Liver (tissue), 8 donors: ENCODE measurements at regions not wholly inside any gene's neighbourhood (a gene's known extent, or its start where the extent isn't known, plus 50 kb on each side); places are given as distances from the start of the nearest gene placed in this dataset.
"Not testable (repeated sequence)": the region's sequence is repeated elsewhere in the genome, so short reads cannot be mapped to it uniquely, and the experiment has no call there.

ENCODE experiments used
- DNase-seq: peaks from one replicate; pipeline ENCODE4 v3.0.0-alpha.2; 2017; ENCODE audit warnings: low spot score
- H3K27ac ChIP-seq, 2 donors: one replicate each; pipeline ENCODE4 v1.7.0; 2013; ENCODE audit warnings: inconsistent platforms in 2 of 2, low read length in 2 of 2, control low read depth in 1 of 2, low read depth in 1 of 2, mild to moderate bottlenecking in 1 of 2
- H3K27me3 ChIP-seq, 4 donors: one replicate each; pipeline versions ENCODE4 v1.6.1 to v1.7.0; 2013; ENCODE audit warnings: low read length in 3 of 4, inconsistent platforms in 1 of 4, mild to moderate bottlenecking in 1 of 4, moderate library complexity in 1 of 4; ENCODE audit not compliant: control insufficient read depth in 4 of 4, insufficient read depth in 4 of 4
- H3K36me3 ChIP-seq, 4 donors: one replicate each; pipeline versions ENCODE4 v1.6.1 to v1.7.0; 2013; ENCODE audit warnings: low read length in 3 of 4, mild to moderate bottlenecking in 3 of 4, low read depth in 1 of 4, moderate library complexity in 1 of 4; ENCODE audit not compliant: control insufficient read depth in 4 of 4, insufficient read depth in 3 of 4
- H3K4me1 ChIP-seq, 4 donors: one replicate each; pipeline versions ENCODE4 v1.6.1 to v1.7.0; 2013; ENCODE audit warnings: low read length in 3 of 4, mild to moderate bottlenecking in 3 of 4, moderate library complexity in 1 of 4; ENCODE audit not compliant: control insufficient read depth in 4 of 4, insufficient read depth in 4 of 4
- H3K4me3 ChIP-seq, 3 donors: one replicate each; pipeline versions ENCODE4 v1.6.1 to v1.7.0; 2013; ENCODE audit warnings: low read length in 3 of 3, control low read depth in 1 of 3, low read depth in 1 of 3, mild to moderate bottlenecking in 1 of 3
- H3K9ac ChIP-seq, 2 donors: one replicate each; pipeline ENCODE4 v1.7.0; 2013; ENCODE audit warnings: low read length in 2 of 2, mild to moderate bottlenecking in 2 of 2, moderate library complexity in 2 of 2, control low read depth in 1 of 2, low read depth in 1 of 2
- H3K9me3 ChIP-seq, 4 donors: one replicate each; pipeline versions ENCODE4 v1.6.1 to v1.7.0; 2013; ENCODE audit warnings: low read length in 3 of 4; ENCODE audit not compliant: control insufficient read depth in 4 of 4
- ATF3 ChIP-seq: IDR thresholded peaks from 2 replicates; pipeline ENCODE4 v1.6.1; 2016; ENCODE audit warnings: antibody characterized with exemption
- CTCF ChIP-seq: fragments of 150-350 bp; IDR thresholded peaks from 2 replicates; pipeline ENCODE4 v1.5.1; 2017; ENCODE audit warnings: improper control_type of control experiment, low read depth, low read length; ENCODE audit not compliant: missing input control
- EGR1 ChIP-seq, 2 donors: IDR thresholded peaks; 2 replicates each; pipeline ENCODE4 v1.6.1; 2016 to 2018; ENCODE audit warnings: antibody characterized with exemption in 2 of 2, low read depth in 2 of 2
- FOXA1 ChIP-seq: IDR thresholded peaks from 2 replicates; pipeline ENCODE4 v1.6.1; 2016; ENCODE audit warnings: antibody characterized with exemption
- FOXA2 ChIP-seq: IDR thresholded peaks from 2 replicates; pipeline ENCODE4 v1.6.1; 2016; ENCODE audit warnings: antibody characterized with exemption
- GABPA ChIP-seq, 2 donors: IDR thresholded peaks in 1 of 2; conservative IDR thresholded peaks in 1 of 2; 2 replicates each; pipeline ENCODE4 v1.6.1; 2016; ENCODE audit warnings: antibody characterized with exemption in 2 of 2, mild to moderate bottlenecking in 1 of 2, moderate library complexity in 1 of 2
- HNF4A ChIP-seq, 2 donors: conservative IDR thresholded peaks; 2 replicates each; pipeline ENCODE4 v1.6.1; 2016; ENCODE audit warnings: antibody characterized with exemption in 2 of 2, mild to moderate bottlenecking in 2 of 2
- HNF4G ChIP-seq: IDR thresholded peaks from 2 replicates; pipeline ENCODE4 v1.6.1; 2016; ENCODE audit warnings: antibody characterized with exemption
- JUND ChIP-seq, 2 donors: IDR thresholded peaks; 2 replicates each; pipeline ENCODE4 v1.6.1; 2016; ENCODE audit warnings: antibody characterized with exemption in 2 of 2
- NR2F2 ChIP-seq: IDR thresholded peaks from 2 replicates; pipeline ENCODE4 v1.6.1; 2016; ENCODE audit warnings: antibody characterized with exemption
- RAD21 ChIP-seq, 2 donors: IDR thresholded peaks; 2 replicates each; pipeline ENCODE4 v1.6.1; 2016; ENCODE audit warnings: antibody characterized with exemption in 2 of 2, mild to moderate bottlenecking in 2 of 2
- RXRA ChIP-seq, 2 donors: IDR thresholded peaks; 2 replicates each; pipeline ENCODE4 v1.6.1; 2017 to 2018; ENCODE audit warnings: antibody characterized with exemption in 2 of 2, mild to moderate bottlenecking in 1 of 2
- SP1 ChIP-seq: IDR thresholded peaks from 2 replicates; pipeline ENCODE4 v1.6.1; 2018; ENCODE audit warnings: antibody characterized with exemption, mild to moderate bottlenecking
- TAF1 ChIP-seq: conservative IDR thresholded peaks from 2 replicates; pipeline ENCODE4 v1.6.1; 2016; ENCODE audit warnings: antibody characterized with exemption, mild to moderate bottlenecking
- YY1 ChIP-seq: IDR thresholded peaks from 2 replicates; pipeline ENCODE4 v1.6.1; 2016; ENCODE audit warnings: antibody characterized with exemption, mild to moderate bottlenecking
- WGBS: extraction: QIAGEN DNeasy Blood & Tissue Kit; methylation state at CpG from one replicate; pipeline ENCODE4 v1.1.7; 2013; 5-methylcytosine and 5-hydroxymethylcytosine counted together
- TF ChIP-seq, protein P1 (sequence below): IDR thresholded peaks from 2 replicates; pipeline ENCODE4 v1.6.1; 2016; ENCODE audit warnings: antibody characterized with exemption
- TF ChIP-seq, protein P2 (sequence below): IDR thresholded peaks from 2 replicates; pipeline ENCODE4 v1.6.1; 2016; ENCODE audit warnings: antibody characterized with exemption
- TF ChIP-seq, protein P3 (sequence below): IDR thresholded peaks from 2 replicates; pipeline ENCODE4 v1.6.1; 2016; ENCODE audit warnings: antibody characterized with exemption, mild to moderate bottlenecking
- donor health status: healthy.
- donor health status: healthy.
- donor health status: healthy.
- donor health status: healthy.
- donor health status: healthy.

GRCh38 chr16:5257462-5257861 is 159.9 kb upstream of the EEF2KMT start:
- H3K36me3 ChIP-seq, result no peaks in the 10 kb centered on the region
- no peak overlapping the region for H3K9ac ChIP-seq
- H3K4me1 ChIP-seq, result no peaks in the 10 kb centered on the region
- no peak overlapping the region for H3K4me3 ChIP-seq
- WGBS, result 69% methylated on average over 11 of the region's 11 CpGs
- no peaks in the 10 kb centered on the region for H3K9me3 ChIP-seq
- no peak for DNase-seq
- TF ChIP-seq RAD21 (IDR thresholded peaks at IDR 0.05), result no peak
- no peak for TF ChIP-seq RXRA (IDR thresholded peaks at IDR 0.05)
- TF ChIP-seq TAF1, result no peak
- TF ChIP-seq, protein P1, sequence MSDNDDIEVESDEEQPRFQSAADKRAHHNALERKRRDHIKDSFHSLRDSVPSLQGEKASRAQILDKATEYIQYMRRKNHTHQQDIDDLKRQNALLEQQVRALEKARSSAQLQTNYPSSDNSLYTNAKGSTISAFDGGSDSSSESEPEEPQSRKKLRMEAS, result no peak
- TF ChIP-seq, protein P2, sequence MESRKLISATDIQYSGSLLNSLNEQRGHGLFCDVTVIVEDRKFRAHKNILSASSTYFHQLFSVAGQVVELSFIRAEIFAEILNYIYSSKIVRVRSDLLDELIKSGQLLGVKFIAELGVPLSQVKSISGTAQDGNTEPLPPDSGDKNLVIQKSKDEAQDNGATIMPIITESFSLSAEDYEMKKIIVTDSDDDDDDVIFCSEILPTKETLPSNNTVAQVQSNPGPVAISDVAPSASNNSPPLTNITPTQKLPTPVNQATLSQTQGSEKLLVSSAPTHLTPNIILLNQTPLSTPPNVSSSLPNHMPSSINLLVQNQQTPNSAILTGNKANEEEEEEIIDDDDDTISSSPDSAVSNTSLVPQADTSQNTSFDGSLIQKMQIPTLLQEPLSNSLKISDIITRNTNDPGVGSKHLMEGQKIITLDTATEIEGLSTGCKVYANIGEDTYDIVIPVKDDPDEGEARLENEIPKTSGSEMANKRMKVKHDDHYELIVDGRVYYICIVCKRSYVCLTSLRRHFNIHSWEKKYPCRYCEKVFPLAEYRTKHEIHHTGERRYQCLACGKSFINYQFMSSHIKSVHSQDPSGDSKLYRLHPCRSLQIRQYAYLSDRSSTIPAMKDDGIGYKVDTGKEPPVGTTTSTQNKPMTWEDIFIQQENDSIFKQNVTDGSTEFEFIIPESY, result no peak
- H3K27ac ChIP-seq, result no peak overlapping the region
- H3K27me3 ChIP-seq, result no peaks in the 10 kb centered on the region

DNA sequence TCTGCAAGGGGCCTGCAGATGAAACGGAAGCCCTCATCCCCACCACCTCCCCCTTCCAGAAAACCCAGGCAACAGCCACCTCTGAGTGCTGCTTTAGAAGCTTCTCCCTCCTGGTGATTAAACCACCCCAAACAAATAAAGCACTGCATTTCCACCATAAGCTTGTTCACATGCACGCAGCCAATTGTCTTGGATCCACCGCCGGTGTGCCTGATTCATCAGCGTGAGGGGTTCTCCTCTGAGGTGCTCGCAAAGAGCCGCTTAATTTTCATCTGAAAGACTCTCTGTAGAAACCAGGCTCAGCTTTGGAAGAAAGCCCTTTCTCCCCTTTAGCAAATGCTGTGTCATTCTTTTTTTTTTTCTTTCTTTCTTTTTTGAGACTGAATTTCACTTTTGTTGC is 155.2 kb upstream of the EEF2KMT start:
- Histone ChIP-seq H3K4me1 (no peaks in the 10 kb centered on the region), H3K9me3 (no peaks in the 10 kb centered on the region), H3K27me3 (no peaks in the 10 kb centered on the region), H3K27ac (no peak overlapping the region), H3K36me3 (no peaks in the 10 kb centered on the region), H3K9ac (no peak overlapping the region), H3K4me3 (no peak overlapping the region)
- WGBS, result 43% methylated on average over 7 of the region's 7 CpGs
- TF ChIP-seq, protein P2, result no peak
- TF ChIP-seq, protein P3, sequence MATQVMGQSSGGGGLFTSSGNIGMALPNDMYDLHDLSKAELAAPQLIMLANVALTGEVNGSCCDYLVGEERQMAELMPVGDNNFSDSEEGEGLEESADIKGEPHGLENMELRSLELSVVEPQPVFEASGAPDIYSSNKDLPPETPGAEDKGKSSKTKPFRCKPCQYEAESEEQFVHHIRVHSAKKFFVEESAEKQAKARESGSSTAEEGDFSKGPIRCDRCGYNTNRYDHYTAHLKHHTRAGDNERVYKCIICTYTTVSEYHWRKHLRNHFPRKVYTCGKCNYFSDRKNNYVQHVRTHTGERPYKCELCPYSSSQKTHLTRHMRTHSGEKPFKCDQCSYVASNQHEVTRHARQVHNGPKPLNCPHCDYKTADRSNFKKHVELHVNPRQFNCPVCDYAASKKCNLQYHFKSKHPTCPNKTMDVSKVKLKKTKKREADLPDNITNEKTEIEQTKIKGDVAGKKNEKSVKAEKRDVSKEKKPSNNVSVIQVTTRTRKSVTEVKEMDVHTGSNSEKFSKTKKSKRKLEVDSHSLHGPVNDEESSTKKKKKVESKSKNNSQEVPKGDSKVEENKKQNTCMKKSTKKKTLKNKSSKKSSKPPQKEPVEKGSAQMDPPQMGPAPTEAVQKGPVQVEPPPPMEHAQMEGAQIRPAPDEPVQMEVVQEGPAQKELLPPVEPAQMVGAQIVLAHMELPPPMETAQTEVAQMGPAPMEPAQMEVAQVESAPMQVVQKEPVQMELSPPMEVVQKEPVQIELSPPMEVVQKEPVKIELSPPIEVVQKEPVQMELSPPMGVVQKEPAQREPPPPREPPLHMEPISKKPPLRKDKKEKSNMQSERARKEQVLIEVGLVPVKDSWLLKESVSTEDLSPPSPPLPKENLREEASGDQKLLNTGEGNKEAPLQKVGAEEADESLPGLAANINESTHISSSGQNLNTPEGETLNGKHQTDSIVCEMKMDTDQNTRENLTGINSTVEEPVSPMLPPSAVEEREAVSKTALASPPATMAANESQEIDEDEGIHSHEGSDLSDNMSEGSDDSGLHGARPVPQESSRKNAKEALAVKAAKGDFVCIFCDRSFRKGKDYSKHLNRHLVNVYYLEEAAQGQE, result no peak
- TF ChIP-seq JUND (IDR thresholded peaks at IDR 0.05) (no peak), TAF1 (no peak), CTCF (no peak), ATF3 (no peak), FOXA1 (no peak), HNF4A (conservative IDR thresholded peaks at IDR 0.05) (no peak), GABPA (IDR thresholded peaks at IDR 0.05 in 1 of 2, conservative IDR thresholded peaks at IDR 0.05 in 1 of 2) (no peak), RXRA (IDR thresholded peaks at IDR 0.05) (no peak), FOXA2 (no peak), RAD21 (IDR thresholded peaks at IDR 0.05) (no peak), HNF4G (no peak), YY1 (no peak), SP1 (no peak), NR2F2 (no peak), EGR1 (IDR thresholded peaks at IDR 0.05; ENCODE audit: low read depth in 2 of 2) (no peak)
- TF ChIP-seq, protein P1, result no peak
- DNase-seq, result no peak

GRCh38 chr16:5247403-5247802 is 149.8 kb upstream of the EEF2KMT start:
- not testable (repeated sequence) for H3K9ac ChIP-seq, DNase-seq, H3K9me3 ChIP-seq, H3K36me3 ChIP-seq, H3K4me3 ChIP-seq, H3K27ac ChIP-seq, H3K27me3 ChIP-seq, H3K4me1 ChIP-seq
- WGBS, result 49% methylated on average over 4 of the region's 4 CpGs
